OCI-LY3 (cell line): ENCODE measurements at regions not wholly inside any gene's neighbourhood (a gene's known extent, or its start where the extent isn't known, plus 50 kb on each side); places are given as distances from the start of the nearest gene placed in this dataset.

Experiments used
- EZH2phosphoT487 ChIP-seq: fragments of 200-600 bp; shearing (Covaris generic); IDR thresholded peaks from 2 replicates; pipeline ENCODE4 v1.6.1; 2018; ENCODE audit warnings: antibody characterized with exemption, mixed run types, low read depth
- TF ChIP-seq, protein P1 (sequence below): fragments of 200-600, 300-600 bp; sonication (generic); IDR thresholded peaks from 2 replicates; pipeline ENCODE4 v1.5.1; 2014; ENCODE audit warnings: antibody characterized with exemption, low read length, low read depth

DNA sequence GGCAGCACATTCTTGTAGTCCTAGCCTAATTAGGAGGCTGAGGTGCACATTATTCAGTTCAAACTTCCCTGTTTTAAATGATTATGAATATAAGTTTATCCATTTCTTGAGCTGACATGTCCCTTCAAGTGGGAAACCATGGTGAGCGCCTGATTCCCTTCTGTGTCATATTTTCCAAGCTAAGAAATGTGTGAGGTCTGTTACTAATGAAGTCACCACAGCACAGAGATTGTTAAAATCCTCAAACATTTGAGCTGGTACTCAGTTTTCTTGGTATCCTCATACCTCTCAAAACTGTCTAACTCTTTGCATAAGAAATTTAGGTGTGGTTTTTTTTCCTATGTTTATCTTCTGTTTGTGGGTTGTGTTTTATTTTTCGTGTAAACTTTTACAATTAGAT lies 926.8 kb downstream of the GATA3 start:
- TF ChIP-seq, protein P1, sequence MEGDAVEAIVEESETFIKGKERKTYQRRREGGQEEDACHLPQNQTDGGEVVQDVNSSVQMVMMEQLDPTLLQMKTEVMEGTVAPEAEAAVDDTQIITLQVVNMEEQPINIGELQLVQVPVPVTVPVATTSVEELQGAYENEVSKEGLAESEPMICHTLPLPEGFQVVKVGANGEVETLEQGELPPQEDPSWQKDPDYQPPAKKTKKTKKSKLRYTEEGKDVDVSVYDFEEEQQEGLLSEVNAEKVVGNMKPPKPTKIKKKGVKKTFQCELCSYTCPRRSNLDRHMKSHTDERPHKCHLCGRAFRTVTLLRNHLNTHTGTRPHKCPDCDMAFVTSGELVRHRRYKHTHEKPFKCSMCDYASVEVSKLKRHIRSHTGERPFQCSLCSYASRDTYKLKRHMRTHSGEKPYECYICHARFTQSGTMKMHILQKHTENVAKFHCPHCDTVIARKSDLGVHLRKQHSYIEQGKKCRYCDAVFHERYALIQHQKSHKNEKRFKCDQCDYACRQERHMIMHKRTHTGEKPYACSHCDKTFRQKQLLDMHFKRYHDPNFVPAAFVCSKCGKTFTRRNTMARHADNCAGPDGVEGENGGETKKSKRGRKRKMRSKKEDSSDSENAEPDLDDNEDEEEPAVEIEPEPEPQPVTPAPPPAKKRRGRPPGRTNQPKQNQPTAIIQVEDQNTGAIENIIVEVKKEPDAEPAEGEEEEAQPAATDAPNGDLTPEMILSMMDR = no peak
- TF ChIP-seq EZH2phosphoT487 = no peak
